ENCODE measurements at regions not wholly inside any gene's neighbourhood (a gene's known extent, or its start where the extent isn't known, plus 50 kb on each side); places are given as distances from the start of the nearest gene placed in this dataset.

- TF ChIP-seq CTCF (IDR thresholded peaks at IDR 0.05) (no peak), POLR2A (IDR thresholded peaks at IDR 0.05) (no peak)
Measured at GRCh38 chr5:90134892-90135291, 274.7 kb downstream of the CETN3 start.
